Ishikawa (cell line): ENCODE measurements at regions not wholly inside any gene's neighbourhood (a gene's known extent, or its start where the extent isn't known, plus 50 kb on each side); places are given as distances from the start of the nearest gene placed in this dataset.

Experiments
- CEBPB ChIP-seq: IDR thresholded peaks from 2 replicates; pipeline ENCODE4 v1.6.1; 2012
- CREB1 ChIP-seq: IDR thresholded peaks from 2 replicates; pipeline ENCODE4 v1.6.1; 2012; ENCODE audit warnings: low read depth
- EGR1 ChIP-seq: IDR thresholded peaks from 2 replicates; pipeline ENCODE4 v1.6.1; 2012
- EP300 ChIP-seq: IDR thresholded peaks from 2 replicates; pipeline ENCODE4 v1.6.1; 2012; ENCODE audit warnings: borderline replicate concordance
- FOXM1 ChIP-seq: IDR thresholded peaks from 2 replicates; pipeline ENCODE4 v1.6.1; 2012; ENCODE audit warnings: low read depth, borderline replicate concordance
- NFIC ChIP-seq: IDR thresholded peaks from 2 replicates; pipeline ENCODE4 v1.6.1; 2012
- RAD21 ChIP-seq: IDR thresholded peaks from 2 replicates; pipeline ENCODE4 v1.6.1; 2012; ENCODE audit warnings: low read depth
- TAF1 ChIP-seq: IDR thresholded peaks from 2 replicates; pipeline ENCODE4 v1.6.1; 2012; ENCODE audit warnings: low read depth, mild to moderate bottlenecking
- TCF12 ChIP-seq: IDR thresholded peaks from 2 replicates; pipeline ENCODE4 v1.6.1; 2012; ENCODE audit warnings: low read depth
- TEAD4 ChIP-seq: IDR thresholded peaks from 2 replicates; pipeline ENCODE4 v1.6.1; 2012
- YY1 ChIP-seq: IDR thresholded peaks from 2 replicates; pipeline ENCODE4 v1.6.1; 2012; ENCODE audit warnings: low read depth
- ZBTB7A ChIP-seq: IDR thresholded peaks from 2 replicates; pipeline ENCODE4 v1.6.1; 2012; ENCODE audit warnings: low read depth
- TF ChIP-seq, protein P1 (sequence below): IDR thresholded peaks from 2 replicates; pipeline ENCODE4 v1.6.1; 2012
- TF ChIP-seq, protein P2 (sequence below): IDR thresholded peaks from 2 replicates; pipeline ENCODE4 v1.6.1; 2012
- TF ChIP-seq, protein P3 (sequence below): IDR thresholded peaks from 2 replicates; pipeline ENCODE4 v1.6.1; 2012; ENCODE audit warnings: low read depth, mild to moderate bottlenecking

DNA sequence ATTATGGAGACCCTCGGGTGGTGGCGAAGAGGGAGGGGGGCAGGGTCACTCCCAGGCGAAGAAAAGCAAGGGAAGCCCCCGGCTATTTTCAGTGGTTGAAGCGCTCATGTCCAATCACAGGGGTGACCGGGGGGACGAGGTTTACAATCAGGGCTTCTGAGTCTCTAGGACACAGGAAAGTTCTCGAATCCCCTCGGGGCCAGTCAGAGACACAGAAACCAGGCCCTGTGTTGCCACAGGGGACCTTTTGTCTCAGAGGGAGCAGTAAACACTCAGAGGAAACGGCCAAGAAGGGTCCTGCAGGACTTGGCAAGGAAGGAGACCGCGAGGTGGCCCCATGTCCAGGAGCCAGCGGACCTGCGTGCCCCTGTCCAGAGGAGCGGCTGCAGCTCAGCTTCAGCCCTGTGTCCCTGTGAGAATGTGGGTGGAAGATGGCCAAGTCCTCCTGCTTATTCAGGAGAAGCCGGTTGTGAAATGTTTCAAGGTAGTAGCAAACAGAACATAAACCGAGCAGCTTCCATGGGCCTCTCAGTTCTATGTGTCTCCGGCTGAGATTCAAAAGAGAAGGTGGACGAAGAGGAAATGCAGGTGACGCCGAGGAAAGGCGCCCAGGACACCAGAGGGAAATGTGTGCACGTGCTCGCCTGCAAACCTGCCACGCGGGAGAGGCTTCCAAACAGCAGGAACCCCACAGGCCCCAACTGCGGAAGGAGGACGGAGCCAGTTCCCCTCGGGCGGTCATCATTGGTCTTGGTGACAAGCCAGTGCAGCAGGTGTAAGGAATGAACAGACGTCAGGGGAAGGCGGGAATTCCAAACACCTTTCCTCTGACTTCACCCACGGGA is 357.6 kb downstream of the BRD1 start:
- TF ChIP-seq NFIC (no peak), TAF1 (no peak), CEBPB (no peak), YY1 (no peak)

DNA sequence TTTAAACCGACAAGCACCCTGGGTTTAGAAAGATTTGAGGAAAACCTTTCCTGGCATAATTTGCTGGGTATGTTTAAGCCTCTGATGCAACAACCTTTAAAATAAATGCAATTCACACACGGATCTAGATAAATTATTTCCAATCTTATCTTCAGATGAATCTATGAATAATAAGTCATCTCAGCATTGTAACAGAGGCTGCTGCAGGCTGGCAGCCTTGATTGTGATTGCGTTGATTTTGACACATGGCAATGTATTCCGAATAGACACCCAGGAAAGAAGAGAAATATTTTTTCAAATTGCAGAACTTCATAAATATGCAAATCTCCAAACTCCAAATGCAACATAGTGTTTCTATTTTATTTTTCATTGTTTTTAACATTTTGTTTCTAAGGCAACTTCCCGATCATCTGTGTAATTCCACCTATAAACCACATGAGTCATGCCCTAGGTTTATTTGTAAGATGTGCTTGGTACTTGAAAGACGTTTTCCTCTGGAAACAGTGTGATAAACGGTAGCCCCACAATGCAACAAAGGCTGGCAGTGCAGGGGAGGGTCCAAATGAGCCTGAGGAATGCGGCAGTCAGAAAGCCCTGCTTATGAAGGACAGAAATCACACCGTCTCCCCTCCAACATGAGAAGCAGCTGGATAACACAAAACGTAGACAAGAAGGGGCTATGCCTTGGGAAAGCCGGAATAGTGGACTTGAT is 359.0 kb downstream of the BRD1 start:
- TF ChIP-seq, protein P1, sequence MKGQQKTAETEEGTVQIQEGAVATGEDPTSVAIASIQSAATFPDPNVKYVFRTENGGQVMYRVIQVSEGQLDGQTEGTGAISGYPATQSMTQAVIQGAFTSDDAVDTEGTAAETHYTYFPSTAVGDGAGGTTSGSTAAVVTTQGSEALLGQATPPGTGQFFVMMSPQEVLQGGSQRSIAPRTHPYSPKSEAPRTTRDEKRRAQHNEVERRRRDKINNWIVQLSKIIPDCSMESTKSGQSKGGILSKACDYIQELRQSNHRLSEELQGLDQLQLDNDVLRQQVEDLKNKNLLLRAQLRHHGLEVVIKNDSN = no peak
- TF ChIP-seq TAF1 (no peak), TCF12 (no peak), EP300 (no peak), NFIC (no peak), RAD21 (no peak), CEBPB (no peak), TEAD4 (no peak), ZBTB7A (no peak), FOXM1 (no peak), EGR1 (no peak), CREB1 (no peak), YY1 (no peak)
- TF ChIP-seq, protein P2, sequence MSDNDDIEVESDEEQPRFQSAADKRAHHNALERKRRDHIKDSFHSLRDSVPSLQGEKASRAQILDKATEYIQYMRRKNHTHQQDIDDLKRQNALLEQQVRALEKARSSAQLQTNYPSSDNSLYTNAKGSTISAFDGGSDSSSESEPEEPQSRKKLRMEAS = no peak
- TF ChIP-seq, protein P3, sequence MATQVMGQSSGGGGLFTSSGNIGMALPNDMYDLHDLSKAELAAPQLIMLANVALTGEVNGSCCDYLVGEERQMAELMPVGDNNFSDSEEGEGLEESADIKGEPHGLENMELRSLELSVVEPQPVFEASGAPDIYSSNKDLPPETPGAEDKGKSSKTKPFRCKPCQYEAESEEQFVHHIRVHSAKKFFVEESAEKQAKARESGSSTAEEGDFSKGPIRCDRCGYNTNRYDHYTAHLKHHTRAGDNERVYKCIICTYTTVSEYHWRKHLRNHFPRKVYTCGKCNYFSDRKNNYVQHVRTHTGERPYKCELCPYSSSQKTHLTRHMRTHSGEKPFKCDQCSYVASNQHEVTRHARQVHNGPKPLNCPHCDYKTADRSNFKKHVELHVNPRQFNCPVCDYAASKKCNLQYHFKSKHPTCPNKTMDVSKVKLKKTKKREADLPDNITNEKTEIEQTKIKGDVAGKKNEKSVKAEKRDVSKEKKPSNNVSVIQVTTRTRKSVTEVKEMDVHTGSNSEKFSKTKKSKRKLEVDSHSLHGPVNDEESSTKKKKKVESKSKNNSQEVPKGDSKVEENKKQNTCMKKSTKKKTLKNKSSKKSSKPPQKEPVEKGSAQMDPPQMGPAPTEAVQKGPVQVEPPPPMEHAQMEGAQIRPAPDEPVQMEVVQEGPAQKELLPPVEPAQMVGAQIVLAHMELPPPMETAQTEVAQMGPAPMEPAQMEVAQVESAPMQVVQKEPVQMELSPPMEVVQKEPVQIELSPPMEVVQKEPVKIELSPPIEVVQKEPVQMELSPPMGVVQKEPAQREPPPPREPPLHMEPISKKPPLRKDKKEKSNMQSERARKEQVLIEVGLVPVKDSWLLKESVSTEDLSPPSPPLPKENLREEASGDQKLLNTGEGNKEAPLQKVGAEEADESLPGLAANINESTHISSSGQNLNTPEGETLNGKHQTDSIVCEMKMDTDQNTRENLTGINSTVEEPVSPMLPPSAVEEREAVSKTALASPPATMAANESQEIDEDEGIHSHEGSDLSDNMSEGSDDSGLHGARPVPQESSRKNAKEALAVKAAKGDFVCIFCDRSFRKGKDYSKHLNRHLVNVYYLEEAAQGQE = no peak

DNA sequence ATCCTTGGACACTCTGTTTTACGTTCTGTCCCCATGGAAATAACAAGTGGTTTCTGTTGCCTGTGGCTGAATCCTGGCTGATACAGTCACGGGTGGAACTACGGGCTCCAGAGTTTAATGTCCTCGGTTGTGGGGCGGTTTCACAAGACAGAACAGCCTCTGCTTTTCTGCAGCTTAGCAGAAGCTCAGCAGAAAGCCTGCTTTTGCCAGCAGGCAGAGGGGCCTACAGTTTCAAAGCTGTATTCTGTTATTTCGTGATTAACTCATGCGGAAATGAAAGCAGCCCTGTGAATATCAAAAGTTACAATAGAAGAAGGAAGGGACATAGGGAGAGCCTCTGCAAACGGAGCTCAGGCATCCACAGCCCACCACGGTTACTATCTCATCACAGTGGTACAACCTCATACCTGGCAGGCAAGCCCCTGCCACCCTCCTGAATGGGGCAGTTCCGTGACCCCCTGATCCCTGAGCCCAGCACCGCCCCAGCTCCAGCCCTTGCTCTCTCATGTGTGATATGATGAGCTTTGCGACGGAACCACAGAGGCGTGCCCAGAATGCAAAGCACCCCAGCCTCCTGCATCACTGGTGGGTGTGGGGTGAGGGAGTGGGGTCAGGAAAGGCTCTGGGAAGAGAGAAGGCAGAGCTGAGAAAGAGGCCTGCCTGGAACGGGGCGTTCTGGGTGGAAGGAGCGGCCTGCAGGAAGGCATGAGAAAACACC is 360.6 kb downstream of the BRD1 start:
- TF ChIP-seq RAD21 (no peak), CREB1 (no peak), TAF1 (no peak), NFIC (no peak), EGR1 (no peak), YY1 (no peak), TEAD4 (no peak), FOXM1 (no peak), EP300 (no peak), CEBPB (no peak), TCF12 (no peak), ZBTB7A (no peak)
- TF ChIP-seq, protein P3 = no peak
- TF ChIP-seq, protein P2 = no peak
- TF ChIP-seq, protein P1 = no peak

DNA sequence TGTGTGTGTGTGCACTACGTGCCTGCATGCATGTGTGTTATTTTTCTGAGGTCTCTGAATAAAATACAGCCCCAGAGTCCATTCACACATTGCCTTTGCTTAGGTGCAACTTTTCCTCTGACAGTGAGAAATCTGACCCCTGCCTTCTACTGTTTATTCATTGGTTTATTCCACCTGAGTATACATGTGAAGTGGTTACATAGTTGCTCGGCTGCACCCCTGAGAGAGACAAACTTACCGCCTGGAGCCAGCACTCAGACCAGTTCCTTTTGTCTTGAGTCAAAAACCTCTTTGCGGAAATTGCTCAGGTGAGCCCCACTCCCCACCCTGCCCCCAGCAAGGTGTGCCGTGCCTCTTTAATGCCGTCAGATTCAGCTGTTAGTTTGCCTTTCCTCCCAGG is 363.6 kb downstream of the BRD1 start:
- TF ChIP-seq, protein P3 = no peak
- TF ChIP-seq RAD21 = no peak
- TF ChIP-seq ZBTB7A = no peak
